ENCODE measurements at regions not wholly inside any gene's neighbourhood (a gene's known extent, or its start where the extent isn't known, plus 50 kb on each side); places are given as distances from the start of the nearest gene placed in this dataset.

GRCh38 chr4:114087596-114088230, 108.3 kb upstream of the ARSJ start:
- intact Hi-C loops (cut with DNase I; ENCODE audit: low total_unique reads): no loop called here
- no peak for DNase-seq
- Histone ChIP-seq H3K4me3 (no peak overlapping the region), H3K27ac (no peak overlapping the region), H3K4me1 (no peaks in the 10 kb centered on the region), H3K27me3 (no peaks in the 10 kb centered on the region), H3K36me3 (no peaks in the 10 kb centered on the region), H3K9me3 (no peaks in the 10 kb centered on the region)
- 50 to 63% methylated on average over 1 of the region's 1 CpG for WGBS, 2 donors (ENCODE audit: low coverage in 1 of 2)
- in situ Hi-C loops (cut with MboI; ENCODE audit: low pct_ligation_motif_present in 1 of 4, low pct_unique_long_range_greater_than_20kb in 1 of 4, low sequenced_read_pairs in 3 of 4): no loop called here
- TF ChIP-seq CTCF (IDR thresholded peaks at IDR 0.05) (no peak), EP300 (IDR thresholded peaks at IDR 0.05; ENCODE audit: low read depth) (no peak)

- Histone ChIP-seq H3K36me3 (no peaks in the 10 kb centered on the region), H3K4me1 (no peaks in the 10 kb centered on the region), H3K9me3 (no peaks in the 10 kb centered on the region), H3K4me3 (no peak overlapping the region), H3K27ac (no peak overlapping the region), H3K27me3 (no peaks in the 10 kb centered on the region)
- in situ Hi-C loops (cut with MboI; ENCODE audit: low pct_ligation_motif_present in 1 of 4, low pct_unique_long_range_greater_than_20kb in 1 of 4, low sequenced_read_pairs in 3 of 4): no loop called here
- DNase-seq: no peak
- no peak for TF ChIP-seq POLR2AphosphoS5 (IDR thresholded peaks at IDR 0.05)
- TF ChIP-seq EP300 (IDR thresholded peaks at IDR 0.05; ENCODE audit: low read depth): no peak
- TF ChIP-seq CTCF (IDR thresholded peaks at IDR 0.05): no peak
- TF ChIP-seq POLR2A (IDR thresholded peaks at IDR 0.05): no peak
- intact Hi-C loops (cut with DNase I; ENCODE audit: low total_unique reads): no loop called here
These were observed 109.0 kb upstream of the ARSJ start for GRCh38 chr4:114088481-114088880.

- TF ChIP-seq POLR2A (IDR thresholded peaks at IDR 0.05): no peak
- no peak overlapping the region for H3K27ac ChIP-seq
- WGBS, 2 donors (ENCODE audit: low coverage in 1 of 2): 40 to 79% methylated on average over 1 of the region's 1 CpG
- H3K4me3 ChIP-seq: no peak overlapping the region
- no peak for DNase-seq
- H3K9me3 ChIP-seq: no peaks in the 10 kb centered on the region
- H3K36me3 ChIP-seq: no peaks in the 10 kb centered on the region
- no peaks in the 10 kb centered on the region for H3K27me3 ChIP-seq
- in situ Hi-C loops (cut with MboI; ENCODE audit: low pct_ligation_motif_present in 1 of 4, low pct_unique_long_range_greater_than_20kb in 1 of 4, low sequenced_read_pairs in 3 of 4): no loop called here
- intact Hi-C loops (cut with DNase I; ENCODE audit: low total_unique reads): no loop called here
- H3K4me1 ChIP-seq: no peaks in the 10 kb centered on the region
These were observed 112.1 kb upstream of the ARSJ start for GRCh38 chr4:114091546-114091945.

- Histone ChIP-seq H3K9me3 (no peaks in the 10 kb centered on the region), H3K4me1 (no peaks in the 10 kb centered on the region), H3K4me3 (no peak overlapping the region), H3K36me3 (no peaks in the 10 kb centered on the region), H3K27ac (no peak overlapping the region), H3K27me3 (no peaks in the 10 kb centered on the region)
- TF ChIP-seq EP300 (IDR thresholded peaks at IDR 0.05; ENCODE audit: low read depth): no peak
- no peak for TF ChIP-seq POLR2A (IDR thresholded peaks at IDR 0.05)
- no peak for TF ChIP-seq POLR2AphosphoS5 (IDR thresholded peaks at IDR 0.05)
- TF ChIP-seq CTCF (IDR thresholded peaks at IDR 0.05): no peak
- no peak for DNase-seq
- intact Hi-C loops (cut with DNase I; ENCODE audit: low total_unique reads) (no loop called here), in situ Hi-C loops (cut with MboI; ENCODE audit: low pct_ligation_motif_present in 1 of 4, low pct_unique_long_range_greater_than_20kb in 1 of 4, low sequenced_read_pairs in 3 of 4) (no loop called here)
These were observed 113.8 kb upstream of the ARSJ start for GRCh38 chr4:114093221-114093715.

Measured in transverse colon (tissue), 4 donors.